HEK293T (cell line): ENCODE measurements at regions not wholly inside any gene's neighbourhood (a gene's known extent, or its start where the extent isn't known, plus 50 kb on each side); places are given as distances from the start of the nearest gene placed in this dataset.

ENCODE experiments used
- FOXK2 ChIP-seq: fragments of 450-650 bp; IDR thresholded peaks from 2 replicates; pipeline ENCODE4 v1.6.1; 2016; ENCODE audit warnings: mild to moderate bottlenecking
- SP1 ChIP-seq: fragments of 450-650 bp; IDR thresholded peaks from 2 replicates; pipeline ENCODE4 v1.6.1; 2017
- SUZ12 ChIP-seq: fragments of 450-650 bp; IDR thresholded peaks from 2 replicates; pipeline ENCODE4 v1.6.1; 2016; ENCODE audit warnings: mild to moderate bottlenecking
- ZNF384 ChIP-seq: fragments of 450-650 bp; IDR thresholded peaks from 2 replicates; pipeline ENCODE4 v1.6.1; 2016
- TF ChIP-seq, protein P1 (sequence below): fragments of 450-650 bp; IDR thresholded peaks from 2 replicates; pipeline ENCODE4 v1.6.1; 2016

DNA sequence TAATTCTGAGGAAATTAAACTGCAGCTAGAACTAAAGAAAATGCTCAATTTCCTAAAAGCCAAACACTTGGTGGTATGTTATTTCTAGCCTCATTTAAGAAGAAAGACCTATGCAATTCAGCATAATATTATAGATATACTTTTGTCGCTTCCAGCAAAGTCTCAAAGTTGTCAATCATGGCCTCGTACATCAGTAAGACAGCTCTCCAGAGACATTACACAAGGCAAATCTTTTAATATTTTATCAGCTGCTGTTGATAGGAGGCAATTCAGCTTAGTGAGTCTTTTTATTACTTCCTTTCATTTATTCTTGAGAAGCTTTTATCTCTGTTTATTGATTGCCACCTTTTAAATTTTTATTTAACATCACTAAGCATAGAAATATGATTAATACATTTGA, 294.3 kb downstream of the FSIP2 start:
- TF ChIP-seq SUZ12 (no peak), ZNF384 (no peak), FOXK2 (no peak), SP1 (no peak)
- TF ChIP-seq, protein P1, sequence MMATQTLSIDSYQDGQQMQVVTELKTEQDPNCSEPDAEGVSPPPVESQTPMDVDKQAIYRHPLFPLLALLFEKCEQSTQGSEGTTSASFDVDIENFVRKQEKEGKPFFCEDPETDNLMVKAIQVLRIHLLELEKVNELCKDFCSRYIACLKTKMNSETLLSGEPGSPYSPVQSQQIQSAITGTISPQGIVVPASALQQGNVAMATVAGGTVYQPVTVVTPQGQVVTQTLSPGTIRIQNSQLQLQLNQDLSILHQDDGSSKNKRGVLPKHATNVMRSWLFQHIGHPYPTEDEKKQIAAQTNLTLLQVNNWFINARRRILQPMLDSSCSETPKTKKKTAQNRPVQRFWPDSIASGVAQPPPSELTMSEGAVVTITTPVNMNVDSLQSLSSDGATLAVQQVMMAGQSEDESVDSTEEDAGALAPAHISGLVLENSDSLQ, result no peak
